ENCODE measurements at regions not wholly inside any gene's neighbourhood (a gene's known extent, or its start where the extent isn't known, plus 50 kb on each side); places are given as distances from the start of the nearest gene placed in this dataset.

- H3K4me3 ChIP-seq (replicated peaks; ENCODE audit: low read depth, low read length), result no peak overlapping the region
- DNase-seq (ENCODE audit: extremely low read depth, low read depth), result no peak
- TF ChIP-seq CTCF (IDR thresholded peaks at IDR 0.05; ENCODE audit: low read depth, low read length, missing control alignments), result no peak
Observed at GRCh38 chr1:219741011-219741970, 128.4 kb upstream of the ZC3H11B start.

DNA sequence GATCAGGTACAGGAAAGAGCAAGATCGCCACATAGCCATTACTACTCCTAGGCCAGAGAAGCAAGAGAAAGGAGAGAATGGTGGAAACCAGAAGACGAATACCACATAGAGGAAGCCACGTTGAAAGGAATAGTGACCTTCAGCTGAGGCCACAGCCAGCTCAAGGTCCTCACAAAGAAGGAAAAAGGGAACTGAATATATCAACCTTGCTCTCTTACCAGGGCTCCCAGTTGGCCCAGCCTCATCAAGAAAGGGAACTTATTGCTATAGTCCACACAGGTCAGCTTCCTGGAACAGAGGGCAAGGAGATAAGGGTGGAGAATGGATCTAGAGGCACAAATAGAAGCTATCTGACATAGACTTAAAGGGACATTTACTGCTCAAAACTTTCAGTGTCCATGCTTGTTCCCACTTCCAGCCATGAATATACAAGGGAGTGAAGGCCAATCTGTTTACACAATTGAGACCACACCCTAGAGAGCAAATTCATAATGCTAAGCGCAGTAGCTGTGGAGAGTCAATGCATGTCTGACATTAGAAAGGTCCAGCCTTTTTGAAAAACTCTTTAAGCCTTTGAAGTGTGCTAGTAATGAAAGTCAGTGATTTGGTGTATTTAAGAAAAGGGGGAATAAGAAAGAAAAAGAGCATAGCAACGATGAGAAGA lies 120.7 kb upstream of the ZC3H11B start:
- no peak for DNase-seq (ENCODE audit: extremely low read depth, low read depth)
- TF ChIP-seq CTCF (IDR thresholded peaks at IDR 0.05; ENCODE audit: low read depth, low read length, missing control alignments), result no peak
- H3K4me3 ChIP-seq (replicated peaks; ENCODE audit: low read depth, low read length), result no peak overlapping the region

- H3K4me3 ChIP-seq (replicated peaks; ENCODE audit: low read depth, low read length), result no peak overlapping the region
- TF ChIP-seq CTCF (IDR thresholded peaks at IDR 0.05; ENCODE audit: low read depth, low read length, missing control alignments), result no peak
- no peak for DNase-seq (ENCODE audit: extremely low read depth, low read depth)
Observed at GRCh38 chr1:219732814-219733491, 120.0 kb upstream of the ZC3H11B start.

- DNase-seq (ENCODE audit: extremely low read depth, low read depth), result no peak
- H3K4me3 ChIP-seq (replicated peaks; ENCODE audit: low read depth, low read length), result no peak overlapping the region
- TF ChIP-seq CTCF (IDR thresholded peaks at IDR 0.05; ENCODE audit: low read depth, low read length, missing control alignments), result no peak
Observed at GRCh38 chr1:219731771-219732170, 118.9 kb upstream of the ZC3H11B start.

DNA sequence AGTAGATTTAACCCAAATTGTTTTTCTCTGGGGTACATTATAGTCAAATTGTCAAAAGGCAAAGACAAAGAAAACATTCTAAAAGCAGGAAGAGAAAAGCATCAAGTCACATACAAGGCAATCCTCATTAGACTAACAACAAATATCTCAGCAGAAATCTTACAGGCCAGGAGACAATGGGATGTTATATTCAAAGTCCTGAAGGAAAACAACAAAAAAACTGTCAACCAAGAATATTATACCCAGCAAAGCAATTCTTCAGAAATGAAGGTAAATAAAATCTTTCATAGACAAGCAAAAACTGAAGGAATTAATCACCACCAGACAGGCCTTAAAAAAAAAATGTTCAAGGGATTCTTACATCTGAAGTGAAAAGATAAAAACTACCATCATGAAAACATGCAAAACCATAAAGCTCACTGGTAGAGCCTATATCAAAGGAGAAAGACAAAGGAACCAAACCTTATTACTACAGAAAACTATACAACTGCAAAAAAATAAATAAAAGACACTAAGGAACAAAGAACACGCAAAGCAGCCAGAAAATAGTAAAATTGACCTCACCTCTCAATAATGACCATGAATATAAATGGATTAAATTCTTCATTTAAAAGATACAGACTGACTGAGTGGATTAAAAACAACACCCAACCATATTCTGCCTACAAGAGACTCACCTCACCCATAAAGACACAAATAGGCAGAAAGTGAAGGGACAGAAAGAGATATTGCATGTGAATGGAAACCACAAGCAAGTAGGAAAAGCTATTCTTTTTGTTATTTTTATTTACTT lies 113.8 kb upstream of the ZC3H11B start:
- no peak overlapping the region for H3K4me3 ChIP-seq (replicated peaks; ENCODE audit: low read depth, low read length)
- DNase-seq (ENCODE audit: extremely low read depth, low read depth), result no peak
- TF ChIP-seq CTCF (IDR thresholded peaks at IDR 0.05; ENCODE audit: low read depth, low read length, missing control alignments), result no peak

DNA sequence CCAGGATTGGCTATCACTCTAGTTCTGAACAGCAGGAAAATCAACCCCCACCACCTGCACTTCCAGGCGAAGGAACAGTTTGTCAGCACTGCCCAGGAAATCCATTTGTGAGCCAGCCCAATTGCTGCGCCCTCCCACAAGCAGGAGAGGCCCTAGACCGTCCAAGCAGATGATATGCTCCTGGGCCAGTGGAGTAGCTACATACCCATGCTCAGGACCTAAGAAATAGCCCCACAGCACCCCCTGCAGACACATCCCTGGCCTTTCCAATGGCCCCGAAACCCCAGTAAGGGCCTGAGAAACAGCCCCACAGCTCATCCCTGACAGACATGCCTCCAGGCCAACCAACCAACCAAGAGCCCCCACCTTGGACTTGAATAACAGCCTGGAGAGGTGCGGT lies 111.5 kb upstream of the ZC3H11B start:
- H3K4me3 ChIP-seq (replicated peaks; ENCODE audit: low read depth, low read length), result no peak overlapping the region
- TF ChIP-seq CTCF (IDR thresholded peaks at IDR 0.05; ENCODE audit: low read depth, low read length, missing control alignments), result no peak
- DNase-seq (ENCODE audit: extremely low read depth, low read depth), result no peak

Data from HFF-Myc (cell line).